Upper lobe of right lung (tissue), 1 donor: ENCODE measurements at regions not wholly inside any gene's neighbourhood (a gene's known extent, or its start where the extent isn't known, plus 50 kb on each side); places are given as distances from the start of the nearest gene placed in this dataset.

Experiments used
- ATAC-seq: fragments of 200-7000 bp; cut with Tn5 transposase; one replicate; pipeline ENCODE4 v1.9.1; 2020; ENCODE audit warnings: mild to moderate bottlenecking, moderate library complexity
- DNase-seq: peaks from one replicate; pipeline ENCODE4 v3.0.0-alpha.2; 2020
- H3K27ac ChIP-seq: fragments of 200-600 bp; one replicate; pipeline ENCODE4 v1.8.0; 2022
- H3K27me3 ChIP-seq: fragments of 200-600 bp; one replicate; pipeline ENCODE4 v1.8.0; 2022; ENCODE audit warnings: mild to moderate bottlenecking
- H3K36me3 ChIP-seq: fragments of 200-600 bp; one replicate; pipeline ENCODE4 v1.8.0; 2022
- H3K4me1 ChIP-seq: fragments of 200-600 bp; one replicate; pipeline ENCODE4 v1.8.0; 2022
- H3K4me3 ChIP-seq: fragments of 200-600 bp; one replicate; pipeline ENCODE4 v1.8.0; 2022; ENCODE audit warnings: mild to moderate bottlenecking
- H3K9me3 ChIP-seq: fragments of 200-600 bp; one replicate; pipeline ENCODE4 v1.8.0; 2022
- CTCF ChIP-seq: fragments of 200-600 bp; IDR thresholded peaks from one replicate; pipeline ENCODE4 v1.8.0; 2022; ENCODE audit warnings: antibody characterized with exemption
- intact Hi-C: fragments of 100-400 bp; cut with DNase I; formaldehyde crosslinking; loops from one replicate; pipeline ENCODE4 v1.11.0; 2022
- donor health status: DM: no; HTN: yes; CAD: no; lungs with severe emphysema.

- intact Hi-C loops: no loop called here
- no peak for TF ChIP-seq CTCF
- H3K9me3 ChIP-seq: no peaks in the 10 kb centered on the region
- no peaks in the 10 kb centered on the region for H3K36me3 ChIP-seq
- ATAC-seq (no peak), DNase-seq (no peak)
- H3K4me1 ChIP-seq: no peaks in the 10 kb centered on the region
- H3K4me3 ChIP-seq: no peak overlapping the region
- H3K27ac ChIP-seq: no peak overlapping the region
- no peaks in the 10 kb centered on the region for H3K27me3 ChIP-seq
Measured at GRCh38 chr2:84029903-84030575, 429.0 kb downstream of the SUCLG1 start.

DNA sequence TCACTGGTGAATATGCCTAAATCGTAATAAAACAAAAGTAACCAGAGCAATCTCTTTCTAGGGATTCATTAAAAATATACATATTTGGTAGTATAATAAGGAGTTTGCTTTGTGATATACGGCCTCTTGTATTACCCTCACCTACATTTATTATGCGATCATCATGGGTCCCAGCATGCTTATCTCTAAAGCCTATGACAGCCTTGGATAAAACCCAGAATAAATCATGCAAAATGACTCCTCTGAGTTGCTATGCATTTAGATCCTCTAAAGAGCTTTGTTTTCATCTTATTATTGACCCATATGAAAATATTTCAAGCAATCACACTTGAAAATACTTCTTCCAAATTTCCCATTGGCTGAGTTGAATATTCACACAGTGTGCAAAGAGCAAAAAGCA, 432.3 kb downstream of the SUCLG1 start:
- DNase-seq (no peak), ATAC-seq (no peak)
- no peak for TF ChIP-seq CTCF
- H3K4me3 ChIP-seq: no peak overlapping the region
- intact Hi-C loops: no loop called here
- H3K4me1 ChIP-seq: no peaks in the 10 kb centered on the region
- H3K9me3 ChIP-seq: no peaks in the 10 kb centered on the region
- no peaks in the 10 kb centered on the region for H3K27me3 ChIP-seq
- no peak overlapping the region for H3K27ac ChIP-seq
- no peaks in the 10 kb centered on the region for H3K36me3 ChIP-seq

GRCh38 chr2:84022810-84023431, 436.2 kb downstream of the SUCLG1 start:
- no peak for DNase-seq
- peak; percentile 61 for TF ChIP-seq CTCF
- intact Hi-C loops: no loop called here
- Histone ChIP-seq H3K4me1 (no peaks in the 10 kb centered on the region), H3K27me3 (no peaks in the 10 kb centered on the region), H3K27ac (no peak overlapping the region), H3K9me3 (no peaks in the 10 kb centered on the region), H3K4me3 (no peak overlapping the region), H3K36me3 (no peaks in the 10 kb centered on the region)
- no peak for ATAC-seq

DNA sequence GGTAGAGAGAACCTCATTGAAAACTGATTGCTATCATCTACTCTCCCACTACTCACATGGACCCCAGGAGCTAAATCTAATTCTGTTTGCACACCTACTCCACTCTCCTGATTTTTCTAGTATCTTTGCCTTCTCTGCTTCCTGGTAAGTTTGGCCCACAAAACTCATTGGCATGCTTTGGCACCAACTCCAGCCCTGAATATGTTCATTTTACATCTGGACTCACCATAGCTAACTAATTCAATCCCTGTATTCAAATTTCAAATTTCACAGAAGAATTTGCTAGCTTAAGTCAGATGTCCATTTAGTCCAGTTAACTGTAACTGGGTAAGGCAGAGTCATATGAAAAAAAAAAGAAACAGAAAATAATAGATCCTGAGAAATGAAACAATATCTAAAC, 442.1 kb downstream of the SUCLG1 start:
- Histone ChIP-seq H3K36me3 (no peaks in the 10 kb centered on the region), H3K9me3 (no peaks in the 10 kb centered on the region), H3K4me1 (no peaks in the 10 kb centered on the region), H3K27me3 (no peaks in the 10 kb centered on the region), H3K27ac (no peak overlapping the region), H3K4me3 (no peak overlapping the region)
- ATAC-seq (no peak), DNase-seq (no peak)
- no peak for TF ChIP-seq CTCF
- intact Hi-C loops: no loop called here

DNA sequence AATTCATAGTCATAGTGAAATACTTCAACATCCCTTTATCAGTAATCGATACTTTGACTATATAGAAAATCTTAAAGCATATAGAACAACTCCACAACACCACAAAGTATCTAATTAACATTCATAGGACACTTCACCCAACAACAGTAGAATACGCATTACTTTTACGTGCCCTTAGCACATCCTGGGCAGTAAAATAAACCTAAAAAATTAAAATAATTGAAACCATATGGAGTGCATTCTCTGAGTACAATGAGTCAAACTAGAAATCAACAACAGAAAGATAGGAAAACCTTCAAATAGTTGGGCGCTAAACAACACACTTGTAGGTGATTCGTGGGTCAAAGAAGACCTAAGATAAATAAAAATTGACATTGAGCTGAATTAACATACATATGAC, 442.9 kb downstream of the SUCLG1 start:
- Histone ChIP-seq H3K4me1 (no peaks in the 10 kb centered on the region), H3K36me3 (no peaks in the 10 kb centered on the region), H3K4me3 (no peak overlapping the region), H3K27ac (no peak overlapping the region), H3K9me3 (no peaks in the 10 kb centered on the region), H3K27me3 (no peaks in the 10 kb centered on the region)
- intact Hi-C loops: no loop called here
- TF ChIP-seq CTCF: no peak
- ATAC-seq: no peak
- no peak for DNase-seq
